ENCODE measurements at regions not wholly inside any gene's neighbourhood (a gene's known extent, or its start where the extent isn't known, plus 50 kb on each side); places are given as distances from the start of the nearest gene placed in this dataset.

DNA sequence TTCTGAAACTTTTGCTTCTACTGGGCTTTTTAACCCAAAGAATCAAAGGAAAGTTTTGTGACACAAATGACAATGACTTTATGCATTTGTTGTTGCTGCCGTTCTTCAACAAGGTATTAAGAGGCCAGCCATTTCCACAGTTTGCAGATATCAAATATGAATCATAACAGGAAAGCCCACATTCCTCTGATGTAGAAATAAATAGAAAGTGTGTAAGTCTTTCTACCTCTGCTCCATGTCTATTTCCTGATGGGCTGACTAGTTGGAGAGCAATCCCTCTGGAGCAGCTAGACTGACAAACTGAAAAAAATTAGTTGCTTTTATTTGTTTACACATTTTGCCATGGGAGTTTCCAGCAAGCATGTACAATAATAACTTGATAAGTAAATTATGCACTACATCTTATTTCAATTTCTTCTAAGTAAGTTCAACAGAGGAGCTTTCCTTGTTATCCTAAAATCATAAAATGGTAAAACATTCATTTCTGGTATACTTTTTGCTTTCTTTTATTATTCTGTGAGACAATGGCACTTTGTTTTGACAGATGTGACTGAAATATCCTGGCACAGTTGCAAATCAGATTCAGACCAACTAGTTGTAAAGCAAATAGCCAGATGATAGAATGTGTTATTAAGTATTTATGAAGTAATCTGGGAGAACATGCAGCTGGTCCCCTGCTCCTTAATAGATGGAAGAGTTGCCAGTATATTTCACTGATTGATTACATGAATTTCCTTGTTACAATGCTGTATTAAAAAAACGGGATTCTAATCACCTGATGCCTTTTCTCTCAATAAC lies 266.7 kb downstream of the METTL4 start:
- Histone ChIP-seq H3K14ac (ENCODE audit: low read length in 2 of 2) (no peak overlapping the region), H3K36me3 (ENCODE audit: control insufficient read depth in 1 of 2, insufficient read depth in 2 of 2, low read depth in 1 of 2, low read length in 2 of 2) (no peaks in the 10 kb centered on the region), H3K4ac (ENCODE audit: low read depth in 1 of 2, low read length in 2 of 2) (no peak overlapping the region), H4K8ac (ENCODE audit: low read length) (no peak overlapping the region), H3K9me3 (ENCODE audit: control insufficient read depth, low read length) (no peaks in the 10 kb centered on the region), H3K4me2 (ENCODE audit: low read length, poor library complexity, severe bottlenecking) (no peak overlapping the region), H2BK15ac (ENCODE audit: low read depth, poor library complexity, severe bottlenecking) (no peak overlapping the region), H2AFZ (ENCODE audit: low read depth, low read length) (no peak overlapping the region), H2BK12ac (ENCODE audit: low read length in 2 of 2) (no peak overlapping the region), H2BK5ac (ENCODE audit: low read depth, low read length, poor library complexity, severe bottlenecking) (no peak overlapping the region), H3K27ac (ENCODE audit: low read length, poor library complexity, severe bottlenecking) (no peak overlapping the region), H3K23ac (ENCODE audit: low read length in 2 of 2) (no peak overlapping the region), H3K27me3 (ENCODE audit: control insufficient read depth in 1 of 2, insufficient read depth in 1 of 2, low read length in 2 of 2) (no peaks in the 10 kb centered on the region), H3K79me1 (replicated peaks; ENCODE audit: low read length, poor library complexity, severe bottlenecking) (no peaks in the 10 kb centered on the region), H3K4me1 (ENCODE audit: control insufficient read depth, insufficient read depth, low read depth, low read length) (peaks cover 2% of the 10 kb centered on the region), H3K18ac (ENCODE audit: low read depth in 1 of 2, low read length in 2 of 2) (no peak overlapping the region), H2AK5ac (ENCODE audit: low read length, severe bottlenecking) (no peak overlapping the region), H3K9ac (ENCODE audit: low read length) (no peak overlapping the region), H3K4me3 (ENCODE audit: insufficient read depth in 1 of 2, low read depth in 1 of 2, low read length in 2 of 2) (no peak overlapping the region), H2BK120ac (ENCODE audit: low read depth, low read length) (no peak overlapping the region), H4K91ac (ENCODE audit: low read length) (no peak overlapping the region)
- WGBS, result no CpG with 5 or more reads among the region's 2 CpGs
- DNase-seq, result no peak

DNA sequence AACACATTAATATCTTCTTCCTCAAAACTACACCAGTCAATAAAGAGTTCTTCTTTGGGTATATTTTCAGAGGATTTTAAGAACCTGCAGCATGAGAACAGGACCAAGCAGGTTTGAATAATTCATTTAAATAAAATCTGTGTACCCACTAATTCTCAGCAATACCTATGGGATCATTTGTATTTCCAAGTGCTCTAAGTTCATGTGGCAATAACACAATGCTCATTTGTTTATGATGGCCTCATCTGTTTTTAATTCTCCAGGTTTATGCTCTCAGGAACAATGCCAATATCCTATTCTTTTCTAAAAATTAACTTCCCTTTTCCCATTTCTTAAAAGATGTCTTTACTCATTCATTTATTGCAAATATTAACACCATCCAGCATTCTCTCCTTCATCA lies 264.7 kb downstream of the METTL4 start:
- H3K4me3 ChIP-seq (ENCODE audit: insufficient read depth in 1 of 2, low read depth in 1 of 2, low read length in 2 of 2), result no peak overlapping the region
- no peak overlapping the region for H3K27ac ChIP-seq (ENCODE audit: low read length, poor library complexity, severe bottlenecking)
- H3K14ac ChIP-seq (ENCODE audit: low read length in 2 of 2), result no peak overlapping the region
- H4K91ac ChIP-seq (ENCODE audit: low read length), result no peak overlapping the region
- no peak overlapping the region for H4K8ac ChIP-seq (ENCODE audit: low read length)
- no peak overlapping the region for H2BK12ac ChIP-seq (ENCODE audit: low read length in 2 of 2)
- no peak overlapping the region for H3K4me2 ChIP-seq (ENCODE audit: low read length, poor library complexity, severe bottlenecking)
- no peaks in the 10 kb centered on the region for H3K79me1 ChIP-seq (replicated peaks; ENCODE audit: low read length, poor library complexity, severe bottlenecking)
- H3K18ac ChIP-seq (ENCODE audit: low read depth in 1 of 2, low read length in 2 of 2), result no peak overlapping the region
- no peak for DNase-seq
- no peak overlapping the region for H2AFZ ChIP-seq (ENCODE audit: low read depth, low read length)
- H2BK120ac ChIP-seq (ENCODE audit: low read depth, low read length), result no peak overlapping the region
- H3K23ac ChIP-seq (ENCODE audit: low read length in 2 of 2), result no peak overlapping the region
- no peak overlapping the region for H3K9ac ChIP-seq (ENCODE audit: low read length)
- no peaks in the 10 kb centered on the region for H3K36me3 ChIP-seq (ENCODE audit: control insufficient read depth in 1 of 2, insufficient read depth in 2 of 2, low read depth in 1 of 2, low read length in 2 of 2)
- no peak overlapping the region for H2AK5ac ChIP-seq (ENCODE audit: low read length, severe bottlenecking)
- no peaks in the 10 kb centered on the region for H3K9me3 ChIP-seq (ENCODE audit: control insufficient read depth, low read length)
- H3K4me1 ChIP-seq (ENCODE audit: control insufficient read depth, insufficient read depth, low read depth, low read length), result peaks cover 2% of the 10 kb centered on the region
- H3K4ac ChIP-seq (ENCODE audit: low read depth in 1 of 2, low read length in 2 of 2), result no peak overlapping the region
- H2BK5ac ChIP-seq (ENCODE audit: low read depth, low read length, poor library complexity, severe bottlenecking), result no peak overlapping the region
- no peak overlapping the region for H2BK15ac ChIP-seq (ENCODE audit: low read depth, poor library complexity, severe bottlenecking)
- H3K27me3 ChIP-seq (ENCODE audit: control insufficient read depth in 1 of 2, insufficient read depth in 1 of 2, low read length in 2 of 2), result no peaks in the 10 kb centered on the region

DNA sequence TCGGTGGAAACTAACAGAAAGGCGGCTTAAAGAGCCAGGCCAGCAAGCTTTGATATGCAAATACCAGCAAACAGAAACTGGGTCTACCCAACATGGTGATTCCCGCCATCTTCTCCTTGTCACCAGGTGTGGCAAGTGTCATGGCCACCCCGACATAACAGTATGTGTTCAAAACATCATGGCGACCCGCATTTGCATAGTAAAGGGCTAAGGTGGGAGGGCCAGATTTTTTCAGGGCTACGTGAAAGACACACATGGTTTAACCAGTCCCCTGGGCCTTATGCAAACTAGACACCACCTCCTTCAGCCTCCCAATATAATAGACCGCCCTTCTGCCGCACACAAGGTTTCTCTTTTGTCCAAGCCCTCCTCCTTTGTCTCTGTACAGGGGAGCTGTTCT lies 260.4 kb downstream of the METTL4 start:
- DNase-seq, result no peak
- Histone ChIP-seq H3K14ac (ENCODE audit: low read length in 2 of 2) (no peak overlapping the region), H2BK12ac (ENCODE audit: low read length in 2 of 2) (no peak overlapping the region), H2BK15ac (ENCODE audit: low read depth, poor library complexity, severe bottlenecking) (no peak overlapping the region), H3K23ac (ENCODE audit: low read length in 2 of 2) (no peak overlapping the region), H2AFZ (ENCODE audit: low read depth, low read length) (no peak overlapping the region), H3K27ac (ENCODE audit: low read length, poor library complexity, severe bottlenecking) (no peak overlapping the region), H3K4me1 (ENCODE audit: control insufficient read depth, insufficient read depth, low read depth, low read length) (no peaks in the 10 kb centered on the region), H2BK5ac (ENCODE audit: low read depth, low read length, poor library complexity, severe bottlenecking) (no peak overlapping the region), H3K4me2 (ENCODE audit: low read length, poor library complexity, severe bottlenecking) (no peak overlapping the region), H3K36me3 (ENCODE audit: control insufficient read depth in 1 of 2, insufficient read depth in 2 of 2, low read depth in 1 of 2, low read length in 2 of 2) (no peaks in the 10 kb centered on the region), H4K91ac (ENCODE audit: low read length) (no peak overlapping the region), H4K8ac (ENCODE audit: low read length) (no peak overlapping the region), H3K18ac (ENCODE audit: low read depth in 1 of 2, low read length in 2 of 2) (no peak overlapping the region), H3K27me3 (ENCODE audit: control insufficient read depth in 1 of 2, insufficient read depth in 1 of 2, low read length in 2 of 2) (peaks cover 0 to 8% of the 10 kb centered on the region in 2 experiments), H3K4me3 (ENCODE audit: insufficient read depth in 1 of 2, low read depth in 1 of 2, low read length in 2 of 2) (no peak overlapping the region), H3K4ac (ENCODE audit: low read depth in 1 of 2, low read length in 2 of 2) (no peak overlapping the region), H2BK120ac (ENCODE audit: low read depth, low read length) (no peak overlapping the region), H3K79me1 (replicated peaks; ENCODE audit: low read length, poor library complexity, severe bottlenecking) (no peaks in the 10 kb centered on the region), H3K9me3 (ENCODE audit: control insufficient read depth, low read length) (no peaks in the 10 kb centered on the region), H2AK5ac (ENCODE audit: low read length, severe bottlenecking) (no peak overlapping the region), H3K9ac (ENCODE audit: low read length) (no peak overlapping the region)
- 82% methylated on average over 9 of the region's 9 CpGs for WGBS

DNA sequence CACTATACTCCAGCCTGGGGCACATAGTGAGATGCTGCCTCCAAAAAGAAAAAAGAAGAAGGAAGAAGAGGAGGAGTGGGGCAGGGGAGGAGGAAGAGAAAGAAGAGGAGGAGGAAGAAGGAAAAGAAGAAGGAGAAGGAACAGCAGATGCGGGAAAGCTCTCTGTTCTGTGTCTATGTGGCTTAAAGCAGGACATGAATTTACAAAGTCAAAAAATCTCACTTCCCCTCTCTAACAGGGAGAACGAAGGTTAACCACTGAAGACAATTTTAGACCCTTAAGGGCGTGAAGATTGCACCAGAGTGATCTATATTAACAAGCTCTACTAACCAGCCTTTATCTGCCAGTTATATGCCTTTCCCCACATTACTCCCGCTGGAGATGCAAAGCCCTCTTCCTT lies 258.9 kb downstream of the METTL4 start:
- Histone ChIP-seq H3K4ac (ENCODE audit: low read depth in 1 of 2, low read length in 2 of 2) (no peak overlapping the region), H3K4me2 (ENCODE audit: low read length, poor library complexity, severe bottlenecking) (no peak overlapping the region), H2BK12ac (ENCODE audit: low read length in 2 of 2) (no peak overlapping the region), H3K23ac (ENCODE audit: low read length in 2 of 2) (no peak overlapping the region), H2AK5ac (ENCODE audit: low read length, severe bottlenecking) (no peak overlapping the region), H3K27me3 (ENCODE audit: control insufficient read depth in 1 of 2, insufficient read depth in 1 of 2, low read length in 2 of 2) (peaks cover 0 to 8% of the 10 kb centered on the region in 2 experiments), H3K79me1 (replicated peaks; ENCODE audit: low read length, poor library complexity, severe bottlenecking) (no peaks in the 10 kb centered on the region), H3K14ac (ENCODE audit: low read length in 2 of 2) (no peak overlapping the region), H2AFZ (ENCODE audit: low read depth, low read length) (no peak overlapping the region), H3K27ac (ENCODE audit: low read length, poor library complexity, severe bottlenecking) (no peak overlapping the region), H2BK15ac (ENCODE audit: low read depth, poor library complexity, severe bottlenecking) (no peak overlapping the region), H4K8ac (ENCODE audit: low read length) (no peak overlapping the region), H3K9ac (ENCODE audit: low read length) (no peak overlapping the region), H3K18ac (ENCODE audit: low read depth in 1 of 2, low read length in 2 of 2) (no peak overlapping the region), H3K4me3 (ENCODE audit: insufficient read depth in 1 of 2, low read depth in 1 of 2, low read length in 2 of 2) (no peak overlapping the region), H2BK5ac (ENCODE audit: low read depth, low read length, poor library complexity, severe bottlenecking) (no peak overlapping the region), H3K9me3 (ENCODE audit: control insufficient read depth, low read length) (no peaks in the 10 kb centered on the region), H3K36me3 (ENCODE audit: control insufficient read depth in 1 of 2, insufficient read depth in 2 of 2, low read depth in 1 of 2, low read length in 2 of 2) (no peaks in the 10 kb centered on the region), H4K91ac (ENCODE audit: low read length) (no peak overlapping the region), H3K4me1 (ENCODE audit: control insufficient read depth, insufficient read depth, low read depth, low read length) (no peaks in the 10 kb centered on the region), H2BK120ac (ENCODE audit: low read depth, low read length) (no peak overlapping the region)
- WGBS, result 70% methylated on average over 4 of the region's 4 CpGs
- DNase-seq, result no peak
